ENCODE measurements at regions not wholly inside any gene's neighbourhood (a gene's known extent, or its start where the extent isn't known, plus 50 kb on each side); places are given as distances from the start of the nearest gene placed in this dataset.

DNA sequence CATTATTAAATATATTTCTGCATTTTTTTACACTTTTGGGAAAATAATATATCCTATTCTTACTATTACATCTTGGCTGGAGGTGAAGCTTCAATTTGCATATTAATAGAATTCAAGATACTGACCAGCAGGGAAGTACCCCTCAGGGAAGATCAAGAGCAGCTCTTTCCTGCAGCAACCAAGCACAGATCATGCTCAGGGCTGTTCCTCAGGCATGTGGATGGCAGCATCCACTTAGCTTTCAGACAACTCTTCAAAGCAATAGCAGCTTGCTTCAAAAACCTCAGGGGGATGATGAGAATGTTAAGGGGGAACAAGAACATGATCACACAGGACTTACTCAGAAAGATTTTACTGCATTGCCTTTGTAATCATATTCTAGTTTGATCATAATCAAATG lies 731.8 kb downstream of the SEMA5A start:
- TF ChIP-seq TAF1 (IDR thresholded peaks at IDR 0.05; ENCODE audit: borderline replicate concordance, insufficient read depth, low read length), result no peak
- no peak for TF ChIP-seq POLR2AphosphoS5 (IDR thresholded peaks at IDR 0.05; ENCODE audit: low read depth, low read length)
- TF ChIP-seq, protein P1, sequence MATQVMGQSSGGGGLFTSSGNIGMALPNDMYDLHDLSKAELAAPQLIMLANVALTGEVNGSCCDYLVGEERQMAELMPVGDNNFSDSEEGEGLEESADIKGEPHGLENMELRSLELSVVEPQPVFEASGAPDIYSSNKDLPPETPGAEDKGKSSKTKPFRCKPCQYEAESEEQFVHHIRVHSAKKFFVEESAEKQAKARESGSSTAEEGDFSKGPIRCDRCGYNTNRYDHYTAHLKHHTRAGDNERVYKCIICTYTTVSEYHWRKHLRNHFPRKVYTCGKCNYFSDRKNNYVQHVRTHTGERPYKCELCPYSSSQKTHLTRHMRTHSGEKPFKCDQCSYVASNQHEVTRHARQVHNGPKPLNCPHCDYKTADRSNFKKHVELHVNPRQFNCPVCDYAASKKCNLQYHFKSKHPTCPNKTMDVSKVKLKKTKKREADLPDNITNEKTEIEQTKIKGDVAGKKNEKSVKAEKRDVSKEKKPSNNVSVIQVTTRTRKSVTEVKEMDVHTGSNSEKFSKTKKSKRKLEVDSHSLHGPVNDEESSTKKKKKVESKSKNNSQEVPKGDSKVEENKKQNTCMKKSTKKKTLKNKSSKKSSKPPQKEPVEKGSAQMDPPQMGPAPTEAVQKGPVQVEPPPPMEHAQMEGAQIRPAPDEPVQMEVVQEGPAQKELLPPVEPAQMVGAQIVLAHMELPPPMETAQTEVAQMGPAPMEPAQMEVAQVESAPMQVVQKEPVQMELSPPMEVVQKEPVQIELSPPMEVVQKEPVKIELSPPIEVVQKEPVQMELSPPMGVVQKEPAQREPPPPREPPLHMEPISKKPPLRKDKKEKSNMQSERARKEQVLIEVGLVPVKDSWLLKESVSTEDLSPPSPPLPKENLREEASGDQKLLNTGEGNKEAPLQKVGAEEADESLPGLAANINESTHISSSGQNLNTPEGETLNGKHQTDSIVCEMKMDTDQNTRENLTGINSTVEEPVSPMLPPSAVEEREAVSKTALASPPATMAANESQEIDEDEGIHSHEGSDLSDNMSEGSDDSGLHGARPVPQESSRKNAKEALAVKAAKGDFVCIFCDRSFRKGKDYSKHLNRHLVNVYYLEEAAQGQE (IDR thresholded peaks at IDR 0.05; ENCODE audit: insufficient read depth in 1 of 2, low read depth in 2 of 2, low read length in 2 of 2), result no peak
- no peak for TF ChIP-seq SIN3A (IDR thresholded peaks at IDR 0.05; ENCODE audit: borderline replicate concordance, insufficient read depth, low read length)
- TF ChIP-seq FOXP2 (optimal IDR thresholded peaks at IDR 0.05; ENCODE audit: borderline replicate concordance, extremely low read depth, extremely low read length, insufficient read depth), result no peak

DNA sequence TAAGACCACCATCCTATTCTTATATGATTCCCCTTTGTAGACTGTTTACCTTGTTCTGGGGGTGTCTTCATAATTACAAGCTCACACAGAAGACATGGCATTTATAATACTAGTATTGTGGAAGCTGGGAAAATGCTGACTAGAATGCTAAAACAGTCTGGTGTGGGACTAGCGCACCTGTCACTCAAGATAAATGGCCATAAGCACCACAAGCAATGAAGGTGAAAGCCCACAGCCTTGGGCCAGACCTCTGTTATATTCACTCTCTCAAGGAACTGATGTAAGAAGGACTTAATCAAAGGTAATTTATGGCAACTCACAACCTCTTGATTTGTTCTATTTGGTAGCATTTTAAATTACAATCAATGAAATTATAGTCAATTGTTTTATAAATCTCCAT lies 721.5 kb downstream of the SEMA5A start:
- TF ChIP-seq SIN3A (IDR thresholded peaks at IDR 0.05; ENCODE audit: borderline replicate concordance, insufficient read depth, low read length) (no peak), POLR2AphosphoS5 (IDR thresholded peaks at IDR 0.05; ENCODE audit: low read depth, low read length) (no peak)
- TF ChIP-seq, protein P1 (IDR thresholded peaks at IDR 0.05; ENCODE audit: insufficient read depth in 1 of 2, low read depth in 2 of 2, low read length in 2 of 2), result no peak

DNA sequence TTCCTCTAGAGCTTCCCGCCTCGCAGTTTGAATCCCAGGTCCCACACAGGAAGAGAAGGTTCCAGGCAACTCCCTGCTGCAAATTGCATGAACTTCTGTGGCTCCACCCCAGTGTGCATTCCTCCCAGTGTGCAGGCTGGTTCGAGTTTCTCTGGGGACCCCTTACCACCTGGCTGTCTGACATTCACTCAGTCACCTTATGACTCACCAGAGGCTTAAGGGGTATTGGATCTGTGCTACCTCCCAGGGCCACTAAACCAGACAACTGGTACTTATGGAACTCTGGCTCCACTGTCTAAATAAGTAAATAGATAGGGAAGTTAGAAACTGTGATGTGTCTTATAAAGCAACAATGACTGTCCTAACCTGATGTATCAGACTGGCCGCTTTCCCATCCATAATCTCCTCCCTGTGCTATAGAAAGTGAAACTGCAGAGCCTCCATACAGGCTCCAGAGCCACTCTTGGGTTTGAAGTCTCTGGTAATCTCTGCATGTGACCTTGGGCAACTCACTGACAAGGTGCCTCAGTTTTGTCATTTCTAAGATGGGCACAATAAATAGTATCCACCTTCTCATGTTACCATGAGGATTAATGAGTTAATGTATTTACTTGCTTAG lies 720.6 kb downstream of the SEMA5A start:
- TF ChIP-seq, protein P1 (IDR thresholded peaks at IDR 0.05; ENCODE audit: insufficient read depth in 1 of 2, low read depth in 2 of 2, low read length in 2 of 2), result no peak
- TF ChIP-seq SIN3A (IDR thresholded peaks at IDR 0.05; ENCODE audit: borderline replicate concordance, insufficient read depth, low read length) (no peak), POLR2AphosphoS5 (IDR thresholded peaks at IDR 0.05; ENCODE audit: low read depth, low read length) (no peak), FOXP2 (optimal IDR thresholded peaks at IDR 0.05; ENCODE audit: borderline replicate concordance, extremely low read depth, extremely low read length, insufficient read depth) (no peak), TAF1 (IDR thresholded peaks at IDR 0.05; ENCODE audit: borderline replicate concordance, insufficient read depth, low read length) (no peak)

DNA sequence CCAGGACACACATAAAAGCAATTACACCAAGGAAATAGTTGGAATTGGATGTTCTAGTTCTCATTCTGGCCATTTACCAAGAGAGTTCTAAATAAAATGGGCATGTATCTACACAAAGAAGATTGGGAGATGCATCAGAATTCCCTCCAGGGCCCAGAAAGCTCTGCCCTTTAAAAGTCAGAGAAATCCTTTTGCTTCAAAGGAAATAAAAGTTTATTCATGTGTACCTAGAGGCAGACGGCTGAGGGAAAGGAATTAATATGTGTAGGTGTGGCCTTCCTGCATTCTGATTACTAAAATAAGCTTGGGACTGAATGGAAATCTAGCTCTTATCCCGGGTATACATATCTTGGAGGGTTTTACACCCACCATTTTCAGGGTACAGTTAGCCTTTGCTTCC lies 719.4 kb downstream of the SEMA5A start:
- TF ChIP-seq SIN3A (IDR thresholded peaks at IDR 0.05; ENCODE audit: borderline replicate concordance, insufficient read depth, low read length), result no peak
- TF ChIP-seq, protein P1 (IDR thresholded peaks at IDR 0.05; ENCODE audit: insufficient read depth in 1 of 2, low read depth in 2 of 2, low read length in 2 of 2), result no peak
- TF ChIP-seq TAF1 (IDR thresholded peaks at IDR 0.05; ENCODE audit: borderline replicate concordance, insufficient read depth, low read length), result no peak
- TF ChIP-seq FOXP2 (optimal IDR thresholded peaks at IDR 0.05; ENCODE audit: borderline replicate concordance, extremely low read depth, extremely low read length, insufficient read depth), result no peak
- no peak for TF ChIP-seq POLR2AphosphoS5 (IDR thresholded peaks at IDR 0.05; ENCODE audit: low read depth, low read length)

DNA sequence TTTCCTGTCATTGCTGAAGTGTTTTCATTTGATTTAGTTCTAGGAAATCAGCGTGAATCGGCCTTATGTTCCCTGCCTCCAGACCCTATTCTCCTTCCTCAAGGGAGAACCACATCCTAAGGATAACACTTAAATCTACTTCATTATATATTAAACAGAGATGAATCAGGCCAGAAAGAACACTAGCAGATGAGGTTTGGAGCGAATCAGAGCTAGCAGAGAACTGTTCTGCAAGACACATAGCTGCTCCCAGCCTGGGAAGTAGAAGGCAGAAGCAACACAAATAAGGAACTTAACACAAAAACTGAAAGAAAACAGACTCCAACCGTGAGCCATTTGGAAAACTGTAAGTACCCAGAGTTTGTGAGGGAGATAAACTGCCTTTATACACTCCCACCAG lies 718.2 kb downstream of the SEMA5A start:
- TF ChIP-seq, protein P1 (IDR thresholded peaks at IDR 0.05; ENCODE audit: insufficient read depth in 1 of 2, low read depth in 2 of 2, low read length in 2 of 2), result no peak
- no peak for TF ChIP-seq TAF1 (IDR thresholded peaks at IDR 0.05; ENCODE audit: borderline replicate concordance, insufficient read depth, low read length)
- no peak for TF ChIP-seq FOXP2 (optimal IDR thresholded peaks at IDR 0.05; ENCODE audit: borderline replicate concordance, extremely low read depth, extremely low read length, insufficient read depth)
- TF ChIP-seq POLR2AphosphoS5 (IDR thresholded peaks at IDR 0.05; ENCODE audit: low read depth, low read length), result no peak
- TF ChIP-seq SIN3A (IDR thresholded peaks at IDR 0.05; ENCODE audit: borderline replicate concordance, insufficient read depth, low read length), result no peak

All from PFSK-1 (cell line).